HG03469 (cell line): ENCODE measurements at regions not wholly inside any gene's neighbourhood (a gene's known extent, or its start where the extent isn't known, plus 50 kb on each side); places are given as distances from the start of the nearest gene placed in this dataset.

ENCODE experiments used
- ATAC-seq: cut with Tn5 transposase; IDR thresholded peaks from one replicate; pipeline ENCODE4 v1.9.1; 2021; ENCODE audit warnings: mild to moderate bottlenecking, moderate library complexity, moderate number of reproducible peaks; ENCODE audit not compliant: unreplicated experiment

DNA sequence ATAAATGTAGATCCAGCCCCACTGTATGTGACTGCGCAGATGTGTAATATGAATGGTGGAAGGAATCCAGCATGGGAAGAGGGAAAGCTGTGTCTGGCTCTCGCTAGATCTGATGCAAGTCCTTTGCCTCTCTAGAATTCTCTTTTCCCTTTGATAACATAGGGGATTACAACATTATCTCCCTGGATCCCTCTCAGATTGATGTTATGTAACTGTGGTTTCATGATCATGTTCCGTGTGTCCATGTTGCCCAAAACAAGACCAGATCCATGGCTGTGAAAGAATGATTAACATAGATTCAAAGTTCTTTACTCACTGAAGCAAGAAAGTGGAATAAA is 184.0 kb upstream of the UBL3 start:
- ATAC-seq = no peak

DNA sequence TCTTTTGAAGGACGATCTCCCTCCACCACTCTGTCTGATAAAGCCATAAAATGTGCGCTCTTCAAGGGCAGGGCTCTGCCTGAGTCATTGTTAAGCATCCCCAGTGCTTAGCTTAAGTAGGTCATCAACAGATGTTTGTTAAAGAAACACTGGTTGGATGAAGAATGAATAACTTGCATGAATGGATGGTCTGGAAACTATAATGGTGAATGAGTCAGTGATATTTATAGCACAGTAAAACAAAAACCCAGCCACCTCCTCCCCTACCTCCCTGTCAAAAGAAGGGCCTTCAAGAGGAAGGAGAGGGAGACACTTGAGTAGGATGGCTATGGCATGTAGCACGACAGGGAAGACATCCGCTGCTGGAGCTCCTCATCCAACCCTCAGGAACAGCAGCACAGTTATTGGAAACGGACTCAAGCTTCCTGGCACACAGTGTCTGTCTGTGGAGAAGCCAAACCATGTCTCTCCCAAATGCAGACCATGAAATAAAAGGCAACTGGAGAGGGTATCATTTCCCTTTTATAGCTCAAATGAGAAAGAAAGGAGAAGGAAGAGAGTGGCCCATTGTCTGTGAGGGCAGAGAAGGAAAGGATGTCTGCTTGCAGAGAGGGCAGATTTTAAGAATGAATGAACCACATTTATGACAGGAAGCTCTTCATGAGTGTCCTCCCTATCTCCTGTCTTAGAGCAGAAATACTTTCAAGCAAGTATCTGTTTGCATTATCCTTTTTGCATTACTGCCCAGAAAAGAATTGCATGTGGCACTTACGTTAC is 183.5 kb upstream of the UBL3 start:
- no peak for ATAC-seq

GRCh38 chr13:30032263-30032662 is 181.8 kb upstream of the UBL3 start:
- no peak for ATAC-seq

GRCh38 chr13:30031488-30031887 is 181.1 kb upstream of the UBL3 start:
- ATAC-seq = no peak

GRCh38 chr13:30030141-30030750 is 179.8 kb upstream of the UBL3 start:
- no peak for ATAC-seq

DNA sequence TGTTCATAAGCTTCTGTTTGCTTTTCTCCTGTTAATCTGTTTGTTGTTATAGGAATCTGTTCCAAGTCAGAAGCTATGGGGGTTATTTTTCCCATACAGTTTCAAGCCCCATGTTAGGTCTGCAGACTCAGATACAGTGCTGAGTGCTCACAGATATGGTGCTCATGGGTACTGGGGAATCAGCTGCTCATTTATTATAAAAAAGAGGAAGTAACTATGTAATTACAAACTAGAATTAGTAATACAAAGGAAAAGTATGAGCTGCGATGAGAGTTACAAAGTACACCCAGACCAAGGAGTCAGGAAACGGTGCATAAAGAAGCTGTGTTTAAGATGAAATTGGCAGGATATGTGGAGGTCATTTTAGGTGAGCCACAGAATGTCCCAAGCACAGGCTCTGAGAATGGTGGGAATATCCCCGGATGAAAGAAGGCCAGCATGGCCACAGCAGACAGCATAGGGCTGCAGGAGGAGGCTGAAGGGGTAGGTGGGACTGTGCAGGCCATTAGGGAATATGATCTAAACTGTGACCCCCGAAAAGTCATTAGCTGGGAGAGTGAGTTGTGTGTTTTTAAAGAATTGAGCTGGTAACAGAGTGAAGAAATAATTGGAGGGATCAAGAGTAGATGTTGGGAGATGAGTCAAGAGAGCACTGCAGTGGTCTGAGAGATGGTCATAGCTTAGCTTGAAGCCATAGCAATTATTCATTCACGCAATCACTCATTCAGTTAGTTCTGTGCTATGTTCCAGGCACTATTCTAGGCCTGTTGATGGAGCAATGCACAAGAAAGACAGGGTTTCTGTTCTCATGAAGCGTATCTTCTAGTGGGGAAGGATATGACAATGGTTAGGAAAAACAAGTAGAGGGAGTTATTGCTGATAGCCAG is 177.4 kb upstream of the UBL3 start:
- ATAC-seq = no peak

DNA sequence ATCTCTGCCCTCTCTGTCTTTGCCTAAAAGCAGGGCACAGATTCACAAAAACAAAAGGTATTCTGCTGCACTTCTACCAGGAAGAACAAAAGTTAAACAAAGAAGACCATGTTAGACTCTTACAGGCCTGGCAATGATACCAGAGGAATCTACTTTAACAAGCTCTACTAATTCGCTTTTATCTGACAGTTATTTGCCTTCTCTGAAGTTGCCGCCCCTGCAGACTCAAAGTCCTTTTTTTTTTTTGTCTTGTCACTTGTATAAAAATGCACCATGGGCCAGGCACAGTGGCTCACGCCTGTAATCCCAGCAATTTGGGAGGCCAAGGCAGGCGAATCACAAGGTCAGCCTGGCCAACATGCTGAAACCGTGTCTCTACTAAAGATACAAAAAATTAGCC is 176.5 kb upstream of the UBL3 start:
- no peak for ATAC-seq

DNA sequence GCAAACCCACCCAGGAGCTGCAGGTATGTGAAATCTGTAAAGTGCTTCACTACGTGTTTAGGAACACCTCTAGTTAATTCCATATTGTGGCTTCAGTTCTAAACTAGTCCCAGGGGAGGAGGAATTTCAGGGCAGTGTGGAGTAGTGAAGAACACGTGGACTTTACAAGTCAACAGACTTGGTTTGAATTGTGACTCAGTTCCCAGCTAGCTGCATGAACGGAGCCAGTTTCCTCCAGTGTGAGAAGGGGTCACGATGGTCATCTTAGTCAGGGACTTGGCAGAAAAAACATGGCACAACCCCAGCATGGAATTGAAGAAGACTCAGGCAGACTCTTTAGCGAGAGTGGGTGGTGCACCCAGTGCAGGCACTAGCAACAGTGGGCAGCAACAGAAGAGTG is 175.7 kb upstream of the UBL3 start:
- no peak for ATAC-seq

DNA sequence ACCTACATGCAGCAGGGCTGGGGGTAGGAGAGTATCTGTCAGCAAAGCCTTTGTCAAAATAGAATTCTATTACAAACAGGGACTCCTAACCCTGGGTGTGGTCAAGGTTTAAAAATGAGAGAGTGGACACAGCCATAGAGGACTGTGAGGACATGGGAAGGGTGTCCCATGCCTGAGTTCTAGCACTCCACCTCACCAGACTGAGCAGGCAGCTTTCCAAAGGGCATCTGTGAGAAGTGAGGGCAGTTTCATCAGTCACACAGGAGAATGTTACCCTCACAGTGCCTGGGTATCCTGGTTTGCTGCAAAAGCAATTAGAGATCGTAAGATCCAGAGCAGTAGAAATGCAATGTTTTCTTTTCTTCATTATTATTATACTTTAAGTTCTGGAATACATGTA is 174.9 kb upstream of the UBL3 start:
- no peak for ATAC-seq

GRCh38 chr13:30024125-30024865 is 173.9 kb upstream of the UBL3 start:
- ATAC-seq = no peak

GRCh38 chr13:30023196-30023895 is 172.9 kb upstream of the UBL3 start:
- no peak for ATAC-seq

DNA sequence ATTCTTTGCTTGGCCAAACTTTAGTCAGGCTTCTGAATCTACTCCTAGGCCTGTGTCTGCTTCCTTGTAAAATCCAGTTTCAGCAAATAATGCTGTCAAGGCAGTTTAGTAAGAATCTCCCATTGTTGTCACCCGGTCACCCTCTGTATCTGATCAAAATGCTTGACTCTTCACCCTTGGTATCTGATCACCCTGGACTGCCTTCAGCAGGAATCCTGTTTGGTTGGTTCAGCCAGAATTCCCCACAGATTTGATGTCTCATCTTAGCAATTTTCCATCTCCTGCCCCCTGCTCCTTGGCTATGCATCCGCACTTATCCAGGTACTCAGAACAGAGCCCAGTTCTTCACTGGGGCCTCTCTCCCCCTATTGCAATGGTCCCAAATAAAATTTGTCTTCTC is 172.4 kb upstream of the UBL3 start:
- no peak for ATAC-seq

DNA sequence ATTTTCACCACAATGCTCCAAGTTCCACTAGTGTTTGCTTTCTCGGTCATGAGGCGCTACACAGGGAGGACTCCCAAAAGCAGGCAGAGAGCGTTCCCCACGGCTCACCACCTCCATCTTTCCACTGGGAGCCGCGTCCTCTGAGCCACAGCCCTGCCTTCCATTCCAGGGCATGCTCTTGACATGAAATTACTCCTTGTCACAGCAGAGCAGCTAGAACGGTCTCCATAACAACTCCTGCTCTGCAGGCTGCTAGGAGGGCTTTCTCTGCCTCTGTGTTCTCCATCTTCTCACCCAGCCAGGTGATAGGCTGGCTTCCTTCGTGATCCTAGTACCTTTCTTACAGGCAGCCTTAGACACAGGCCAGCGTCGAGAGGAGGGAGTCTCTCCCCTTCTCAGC is 171.8 kb upstream of the UBL3 start:
- ATAC-seq = no peak

GRCh38 chr13:30021611-30022010 is 171.2 kb upstream of the UBL3 start:
- no peak for ATAC-seq

- no peak for ATAC-seq
These were observed 170.4 kb upstream of the UBL3 start for GRCh38 chr13:30020726-30021312.

DNA sequence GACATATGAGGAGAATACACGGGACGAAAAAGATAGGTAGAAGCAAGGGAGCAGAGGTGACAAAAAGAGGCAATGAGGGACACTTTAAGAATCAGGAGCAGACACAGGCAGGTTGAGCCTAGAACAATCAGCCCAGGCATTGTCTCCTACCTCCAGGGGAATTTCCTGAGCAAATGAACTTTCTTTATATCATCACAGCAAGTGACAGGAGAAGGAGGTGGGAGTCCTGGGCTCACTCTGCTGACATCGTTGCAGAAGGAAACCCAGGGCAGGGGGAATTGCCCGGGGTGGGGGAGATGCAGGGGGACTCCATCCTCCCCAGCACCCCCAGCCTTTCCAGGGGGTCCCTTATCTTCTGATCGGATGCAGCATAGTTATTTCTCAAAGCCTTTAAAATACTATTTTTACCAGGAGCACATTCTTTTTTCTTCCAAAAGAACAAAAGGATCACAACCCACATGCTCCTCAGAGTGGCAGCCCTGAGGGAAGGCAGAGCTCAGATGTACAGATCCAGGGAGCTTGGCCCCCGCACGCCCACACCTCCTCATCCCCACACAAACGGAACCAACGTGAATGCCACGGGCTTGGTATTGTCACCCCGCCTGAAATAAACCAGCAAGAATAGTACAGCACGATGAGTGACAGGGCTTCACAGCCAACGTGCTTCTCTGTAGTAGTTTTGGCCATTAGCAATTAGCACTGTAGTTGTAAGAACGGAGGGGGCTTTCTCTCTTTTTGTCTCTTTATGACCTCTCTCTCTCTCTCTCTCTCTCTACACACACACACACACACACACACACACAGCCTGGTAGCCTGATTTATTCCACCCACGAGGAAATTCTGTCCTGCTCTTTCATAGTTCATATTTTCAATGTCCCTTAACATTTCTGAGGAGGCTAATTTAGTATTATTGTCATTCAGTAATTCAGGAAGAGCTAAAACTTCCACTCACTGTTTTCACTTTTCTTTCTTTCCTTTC is 169.5 kb upstream of the UBL3 start:
- no peak for ATAC-seq

GRCh38 chr13:30017880-30018279 is 167.5 kb upstream of the UBL3 start:
- ATAC-seq = no peak

- ATAC-seq = no peak
These were observed 166.0 kb upstream of the UBL3 start for GRCh38 chr13:30016398-30016797.

GRCh38 chr13:30009411-30009810 is 159.0 kb upstream of the UBL3 start:
- no peak for ATAC-seq
